Fibroblast of mammary gland (primary cell): ENCODE measurements at regions not wholly inside any gene's neighbourhood (a gene's known extent, or its start where the extent isn't known, plus 50 kb on each side); places are given as distances from the start of the nearest gene placed in this dataset.

ENCODE experiments used
- DNase-seq: peaks from one replicate; pipeline ENCODE4 v3.0.0-alpha.2; 2010; ENCODE audit warnings: low read depth
- H3K4me3 ChIP-seq: 2 replicates; pipeline ENCODE4 v1.5.1; 2011; ENCODE audit warnings: low read depth, mild to moderate bottlenecking, low read length, moderate library complexity; ENCODE audit not compliant: control insufficient read depth
- TF ChIP-seq, protein P1 (sequence below): conservative IDR thresholded peaks from 2 replicates; pipeline ENCODE4 v1.5.1; 2011; ENCODE audit warnings: low read depth, low read length, inconsistent platforms; ENCODE audit not compliant: control insufficient read depth, insufficient read depth

DNA sequence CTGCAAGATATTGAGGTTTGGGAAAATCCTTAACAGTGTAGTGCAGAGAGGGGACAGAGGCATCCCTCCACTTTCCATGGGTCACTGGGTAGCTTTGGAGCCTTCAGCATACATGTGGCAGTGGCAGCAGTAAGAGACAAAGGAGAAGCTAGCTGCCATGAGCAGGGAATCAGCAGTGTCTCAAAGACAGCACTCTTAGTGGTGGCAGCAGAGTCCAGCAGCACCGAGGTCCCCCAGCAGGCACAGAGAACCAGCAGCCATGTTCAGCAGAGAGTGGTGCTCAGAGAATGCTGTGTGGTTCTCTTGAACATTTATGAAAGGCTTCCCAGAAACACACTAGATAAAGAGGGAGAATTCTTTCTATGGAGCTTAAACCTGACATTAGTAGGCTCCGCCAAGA, 308.5 kb downstream of the CENPC start:
- TF ChIP-seq, protein P1, sequence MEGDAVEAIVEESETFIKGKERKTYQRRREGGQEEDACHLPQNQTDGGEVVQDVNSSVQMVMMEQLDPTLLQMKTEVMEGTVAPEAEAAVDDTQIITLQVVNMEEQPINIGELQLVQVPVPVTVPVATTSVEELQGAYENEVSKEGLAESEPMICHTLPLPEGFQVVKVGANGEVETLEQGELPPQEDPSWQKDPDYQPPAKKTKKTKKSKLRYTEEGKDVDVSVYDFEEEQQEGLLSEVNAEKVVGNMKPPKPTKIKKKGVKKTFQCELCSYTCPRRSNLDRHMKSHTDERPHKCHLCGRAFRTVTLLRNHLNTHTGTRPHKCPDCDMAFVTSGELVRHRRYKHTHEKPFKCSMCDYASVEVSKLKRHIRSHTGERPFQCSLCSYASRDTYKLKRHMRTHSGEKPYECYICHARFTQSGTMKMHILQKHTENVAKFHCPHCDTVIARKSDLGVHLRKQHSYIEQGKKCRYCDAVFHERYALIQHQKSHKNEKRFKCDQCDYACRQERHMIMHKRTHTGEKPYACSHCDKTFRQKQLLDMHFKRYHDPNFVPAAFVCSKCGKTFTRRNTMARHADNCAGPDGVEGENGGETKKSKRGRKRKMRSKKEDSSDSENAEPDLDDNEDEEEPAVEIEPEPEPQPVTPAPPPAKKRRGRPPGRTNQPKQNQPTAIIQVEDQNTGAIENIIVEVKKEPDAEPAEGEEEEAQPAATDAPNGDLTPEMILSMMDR, result no peak
- no peak overlapping the region for H3K4me3 ChIP-seq
- no peak for DNase-seq

DNA sequence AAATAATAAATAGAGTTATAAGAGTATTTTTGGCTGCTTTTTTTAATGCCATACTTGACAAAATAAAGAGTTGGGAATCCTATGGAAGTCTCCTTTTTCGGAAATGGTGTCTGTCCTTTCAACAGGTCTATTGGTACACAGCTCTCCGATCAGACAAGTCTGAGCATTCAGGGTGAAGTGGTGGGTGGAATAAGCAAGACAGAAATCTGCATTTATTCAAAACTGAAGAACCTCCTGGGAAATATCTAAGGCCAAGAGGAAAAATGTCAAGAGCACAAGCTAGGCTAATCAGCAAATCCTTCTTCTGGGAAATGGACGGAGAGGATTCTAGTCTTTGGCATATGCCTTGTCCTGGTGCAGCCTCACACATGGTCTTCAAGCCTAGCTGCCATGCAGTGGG, 309.0 kb downstream of the CENPC start:
- TF ChIP-seq, protein P1, result no peak
- DNase-seq, result no peak
- no peak overlapping the region for H3K4me3 ChIP-seq

- H3K4me3 ChIP-seq, result no peak overlapping the region
- TF ChIP-seq, protein P1, result no peak
- DNase-seq, result peak; percentile 1
Measured at GRCh38 chr4:67234296-67234695, 311.0 kb downstream of the CENPC start.

DNA sequence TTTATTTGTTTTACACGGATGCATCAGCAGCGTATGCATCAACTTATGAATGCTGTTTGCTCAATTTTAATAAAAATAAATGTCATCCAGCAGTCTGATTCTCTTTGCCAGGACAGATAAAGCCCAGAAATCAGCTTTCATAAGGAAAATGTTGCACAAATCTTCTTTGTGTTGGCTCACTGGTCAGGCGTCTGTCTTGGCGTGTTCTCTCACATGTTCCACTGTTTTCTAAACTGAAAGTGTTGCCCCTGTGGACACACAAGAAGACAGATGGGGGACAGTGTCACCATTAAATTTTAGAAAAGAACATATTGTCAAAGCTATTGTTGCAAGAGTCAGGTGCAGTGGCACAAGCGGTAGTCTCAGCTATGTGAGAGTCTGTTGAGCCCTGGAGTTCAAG, 316.2 kb downstream of the CENPC start:
- H3K4me3 ChIP-seq, result no peak overlapping the region
- TF ChIP-seq, protein P1, result no peak
- DNase-seq, result no peak

DNA sequence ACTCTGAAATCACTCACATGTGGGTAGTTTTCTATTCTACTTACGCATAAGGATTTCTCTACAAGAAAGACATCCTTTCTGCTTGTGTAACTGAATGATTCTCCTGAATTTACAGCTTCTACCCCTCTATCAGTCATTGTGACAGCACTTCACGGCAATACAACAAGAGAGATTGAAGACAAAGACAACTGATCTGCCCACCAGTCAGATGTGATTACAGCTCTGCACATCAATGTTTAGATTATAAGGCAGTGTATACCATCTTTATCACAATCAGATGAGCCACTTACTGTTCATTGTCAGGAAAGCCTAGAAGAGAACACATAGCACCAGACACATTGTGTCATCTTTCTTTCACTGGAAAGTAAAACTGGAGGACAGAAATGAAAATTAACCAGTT, 324.4 kb downstream of the CENPC start:
- TF ChIP-seq, protein P1, result no peak
- no peak overlapping the region for H3K4me3 ChIP-seq
- no peak for DNase-seq

- DNase-seq, result no peak
- TF ChIP-seq, protein P1, result no peak
- H3K4me3 ChIP-seq, result no peak overlapping the region
Measured at GRCh38 chr4:67218883-67219282, 326.4 kb downstream of the CENPC start.

- TF ChIP-seq, protein P1, result no peak
Measured at GRCh38 chr4:67207941-67208441, 337.3 kb downstream of the CENPC start.

More at GRCh38 chr4:67207941-67208441, 337.3 kb downstream of the CENPC start:
- no peak for DNase-seq
- no peak overlapping the region for H3K4me3 ChIP-seq
